Liver (tissue), 3 donors: ENCODE measurements at regions not wholly inside any gene's neighbourhood (a gene's known extent, or its start where the extent isn't known, plus 50 kb on each side); places are given as distances from the start of the nearest gene placed in this dataset.

Source experiments
- MAX ChIP-seq: IDR thresholded peaks from 2 replicates; pipeline ENCODE4 v1.6.1; 2016; ENCODE audit warnings: antibody characterized with exemption
- RAD21 ChIP-seq, 2 donors: IDR thresholded peaks; 2 replicates each; pipeline ENCODE4 v1.6.1; 2016; ENCODE audit warnings: antibody characterized with exemption in 2 of 2, mild to moderate bottlenecking in 2 of 2
- ZBTB33 ChIP-seq: IDR thresholded peaks from 2 replicates; pipeline ENCODE4 v1.6.1; 2016; ENCODE audit warnings: antibody characterized with exemption
- TF ChIP-seq, protein P1 (sequence below): fragments of 150-350 bp; IDR thresholded peaks from 2 replicates; pipeline ENCODE4 v1.5.1; 2017; ENCODE audit warnings: improper control_type of control experiment, low read depth, low read length; ENCODE audit not compliant: missing input control
- donor health status: healthy.
- donor health status: healthy.

DNA sequence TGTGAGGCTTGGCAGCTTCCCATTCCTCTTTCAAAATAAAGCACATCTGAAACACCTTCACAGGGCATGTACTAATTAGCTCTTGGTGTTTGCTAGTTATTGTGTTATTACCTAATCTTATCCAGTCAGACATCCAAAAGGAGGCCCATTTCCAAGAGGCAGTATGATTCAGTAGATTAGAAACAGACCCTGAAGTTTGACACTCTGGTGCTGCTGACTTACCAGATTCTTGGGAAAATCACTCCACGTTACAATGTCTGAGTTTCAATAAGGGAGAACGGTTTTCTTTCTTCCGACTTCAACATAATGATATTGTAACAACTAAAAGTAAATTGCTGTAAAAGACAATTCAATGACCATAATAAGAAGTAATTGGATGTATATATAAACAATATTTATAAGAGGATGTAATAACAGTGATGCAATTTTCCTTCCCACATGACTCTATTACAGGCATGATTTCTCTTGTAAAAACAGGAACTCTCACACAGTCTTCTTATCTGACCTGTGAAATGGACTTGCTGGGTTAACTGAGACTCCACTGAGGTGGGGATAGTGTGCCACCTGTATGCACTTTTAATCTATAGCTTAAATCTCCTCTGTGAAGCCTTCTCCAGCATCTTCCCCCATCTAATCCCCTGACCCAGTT, 181.3 kb upstream of the ELL2 start:
- TF ChIP-seq RAD21 (IDR thresholded peaks at IDR 0.05) (no peak), ZBTB33 (no peak), MAX (no peak)
- TF ChIP-seq, protein P1, sequence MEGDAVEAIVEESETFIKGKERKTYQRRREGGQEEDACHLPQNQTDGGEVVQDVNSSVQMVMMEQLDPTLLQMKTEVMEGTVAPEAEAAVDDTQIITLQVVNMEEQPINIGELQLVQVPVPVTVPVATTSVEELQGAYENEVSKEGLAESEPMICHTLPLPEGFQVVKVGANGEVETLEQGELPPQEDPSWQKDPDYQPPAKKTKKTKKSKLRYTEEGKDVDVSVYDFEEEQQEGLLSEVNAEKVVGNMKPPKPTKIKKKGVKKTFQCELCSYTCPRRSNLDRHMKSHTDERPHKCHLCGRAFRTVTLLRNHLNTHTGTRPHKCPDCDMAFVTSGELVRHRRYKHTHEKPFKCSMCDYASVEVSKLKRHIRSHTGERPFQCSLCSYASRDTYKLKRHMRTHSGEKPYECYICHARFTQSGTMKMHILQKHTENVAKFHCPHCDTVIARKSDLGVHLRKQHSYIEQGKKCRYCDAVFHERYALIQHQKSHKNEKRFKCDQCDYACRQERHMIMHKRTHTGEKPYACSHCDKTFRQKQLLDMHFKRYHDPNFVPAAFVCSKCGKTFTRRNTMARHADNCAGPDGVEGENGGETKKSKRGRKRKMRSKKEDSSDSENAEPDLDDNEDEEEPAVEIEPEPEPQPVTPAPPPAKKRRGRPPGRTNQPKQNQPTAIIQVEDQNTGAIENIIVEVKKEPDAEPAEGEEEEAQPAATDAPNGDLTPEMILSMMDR = no peak
